GM19328 (cell line): ENCODE measurements at regions not wholly inside any gene's neighbourhood (a gene's known extent, or its start where the extent isn't known, plus 50 kb on each side); places are given as distances from the start of the nearest gene placed in this dataset.

Experiments used
- ATAC-seq: cut with Tn5 transposase; IDR thresholded peaks from one replicate; pipeline ENCODE4 v1.9.1; 2021; ENCODE audit warnings: mild to moderate bottlenecking, moderate library complexity; ENCODE audit not compliant: unreplicated experiment

- no peak for ATAC-seq
Observed at GRCh38 chr5:118692811-118693342, 295.5 kb downstream of the DTWD2 start.

GRCh38 chr5:118687661-118688621, 300.4 kb downstream of the DTWD2 start:
- ATAC-seq = no peak

GRCh38 chr5:118687100-118687499, 301.2 kb downstream of the DTWD2 start:
- no peak for ATAC-seq

- ATAC-seq = no peak
Observed at GRCh38 chr5:118681655-118682054, 306.7 kb downstream of the DTWD2 start.

- ATAC-seq = no peak
Observed at GRCh38 chr5:118679264-118679940, 308.9 kb downstream of the DTWD2 start.

- no peak for ATAC-seq
Observed at GRCh38 chr5:118678746-118679145, 309.6 kb downstream of the DTWD2 start.

GRCh38 chr5:118675247-118675646, 313.1 kb downstream of the DTWD2 start:
- no peak for ATAC-seq

- ATAC-seq = no peak
Observed at GRCh38 chr5:118657576-118657975, 330.8 kb downstream of the DTWD2 start.

GRCh38 chr5:118653872-118654271, 334.5 kb downstream of the DTWD2 start:
- no peak for ATAC-seq

- ATAC-seq = no peak
Observed at GRCh38 chr5:118653183-118653582, 335.2 kb downstream of the DTWD2 start.

- no peak for ATAC-seq
Observed at GRCh38 chr5:118651002-118651401, 337.3 kb downstream of the DTWD2 start.

- no peak for ATAC-seq
Observed at GRCh38 chr5:118647587-118647986, 340.8 kb downstream of the DTWD2 start.

- ATAC-seq = no peak
Observed at GRCh38 chr5:118646917-118647316, 341.4 kb downstream of the DTWD2 start.

- ATAC-seq = no peak
Observed at GRCh38 chr5:118637947-118638670, 350.2 kb downstream of the DTWD2 start.

GRCh38 chr5:118628660-118629354, 359.5 kb downstream of the DTWD2 start:
- no peak for ATAC-seq

GRCh38 chr5:118620233-118620632, 368.1 kb downstream of the DTWD2 start:
- no peak for ATAC-seq

GRCh38 chr5:118619823-118620222, 368.5 kb downstream of the DTWD2 start:
- no peak for ATAC-seq

GRCh38 chr5:118616281-118616680, 372.1 kb downstream of the DTWD2 start:
- ATAC-seq = no peak

- ATAC-seq = no peak
Observed at GRCh38 chr5:118614731-118615456, 373.5 kb downstream of the DTWD2 start.
